ENCODE measurements at regions not wholly inside any gene's neighbourhood (a gene's known extent, or its start where the extent isn't known, plus 50 kb on each side); places are given as distances from the start of the nearest gene placed in this dataset.

GRCh38 chr22:22830193-22830592 is 57.4 kb upstream of the IGLL5 start:
- TF ChIP-seq CTCF (IDR thresholded peaks at IDR 0.05; ENCODE audit: low read depth, low read length) (no peak), POLR2A (IDR thresholded peaks at IDR 0.05; ENCODE audit: extremely low read depth, insufficient read length) (no peak)
